Thymus (tissue), 11 donors: ENCODE measurements at regions not wholly inside any gene's neighbourhood (a gene's known extent, or its start where the extent isn't known, plus 50 kb on each side); places are given as distances from the start of the nearest gene placed in this dataset.
"Not testable (repeated sequence)": the region's sequence is repeated elsewhere in the genome, so short reads cannot be mapped to it uniquely, and the experiment has no call there.

Source experiments
- DNase-seq, 9 donors: peaks; one replicate each; pipeline ENCODE4 v3.0.0-alpha.2; 2013; ENCODE audit warnings: low spot score in 9 of 9, low read depth in 6 of 9, missing footprints in 1 of 9
- H3K27ac ChIP-seq, 2 donors: one replicate each; pipeline ENCODE4 v1.5.1; 2013; ENCODE audit warnings: control low read depth in 1 of 2, low read depth in 1 of 2, low read length in 1 of 2, mild to moderate bottlenecking in 1 of 2, moderate library complexity in 1 of 2
- H3K27me3 ChIP-seq, 2 donors: one replicate each; pipeline ENCODE4 v1.5.1; 2013; ENCODE audit warnings: low read length in 1 of 2; ENCODE audit not compliant: control insufficient read depth in 2 of 2, insufficient read depth in 1 of 2
- H3K36me3 ChIP-seq, 2 donors: one replicate each; pipeline ENCODE4 v1.5.1; 2013; ENCODE audit warnings: low read length in 1 of 2, mild to moderate bottlenecking in 1 of 2, moderate library complexity in 1 of 2; ENCODE audit not compliant: control insufficient read depth in 2 of 2, insufficient read depth in 2 of 2
- H3K4me1 ChIP-seq, 2 donors: one replicate each; pipeline ENCODE4 v1.5.1; 2013; ENCODE audit warnings: low read length in 2 of 2; ENCODE audit not compliant: control insufficient read depth in 2 of 2, insufficient read depth in 2 of 2
- H3K4me3 ChIP-seq, 2 donors: one replicate each; pipeline ENCODE4 v1.5.1; 2013; ENCODE audit warnings: low read length in 2 of 2, control low read depth in 1 of 2, mild to moderate bottlenecking in 1 of 2
- H3K9me3 ChIP-seq, 2 donors: one replicate each; pipeline ENCODE4 v1.5.1; 2013; ENCODE audit warnings: low read length in 1 of 2, mild to moderate bottlenecking in 1 of 2; ENCODE audit not compliant: control insufficient read depth in 2 of 2, insufficient read depth in 1 of 2
- WGBS: extraction: QIAGEN DNeasy Blood & Tissue Kit; methylation state at CpG from one replicate; pipeline ENCODE4 v1.1.7; 2013; 5-methylcytosine and 5-hydroxymethylcytosine counted together
- donor health status: healthy.

- H3K36me3 ChIP-seq: no peaks in the 10 kb centered on the region
- no peaks in the 10 kb centered on the region for H3K9me3 ChIP-seq
- H3K27ac ChIP-seq: no peak overlapping the region
- DNase-seq: no peak
- H3K4me1 ChIP-seq: no peaks in the 10 kb centered on the region
- no peak overlapping the region for H3K4me3 ChIP-seq
- WGBS: 93% methylated on average over 3 of the region's 3 CpGs
- no peaks in the 10 kb centered on the region for H3K27me3 ChIP-seq
These were observed 52.8 kb upstream of the IL1RAPL2 start for GRCh38 chrX:104513162-104513561.

- 92% methylated on average over 2 of the region's 2 CpGs for WGBS
- no peaks in the 10 kb centered on the region for H3K9me3 ChIP-seq
- no peaks in the 10 kb centered on the region for H3K4me1 ChIP-seq
- no peak overlapping the region for H3K4me3 ChIP-seq
- no peaks in the 10 kb centered on the region for H3K36me3 ChIP-seq
- H3K27ac ChIP-seq: no peak overlapping the region
- no peak for DNase-seq
- no peaks in the 10 kb centered on the region for H3K27me3 ChIP-seq
These were observed 55.2 kb upstream of the IL1RAPL2 start for GRCh38 chrX:104510801-104511200.

- WGBS: 91% methylated on average over 2 of the region's 2 CpGs
- no peaks in the 10 kb centered on the region for H3K4me1 ChIP-seq
- no peak for DNase-seq
These were observed 63.5 kb upstream of the IL1RAPL2 start for GRCh38 chrX:104502460-104502859.

GRCh38 chrX:104488811-104489210, 77.2 kb upstream of the IL1RAPL2 start:
- Histone ChIP-seq H3K9me3 (no peaks in the 10 kb centered on the region), H3K27me3 (no peaks in the 10 kb centered on the region), H3K4me3 (no peak overlapping the region), H3K4me1 (no peaks in the 10 kb centered on the region), H3K27ac (no peak overlapping the region), H3K36me3 (no peaks in the 10 kb centered on the region)
- WGBS: 79% methylated on average over 1 of the region's 1 CpG
- no peak for DNase-seq

More at GRCh38 chrX:104502460-104502859, 63.5 kb upstream of the IL1RAPL2 start:
- Histone ChIP-seq H3K4me3 (no peak overlapping the region), H3K27ac (no peak overlapping the region), H3K36me3 (no peaks in the 10 kb centered on the region), H3K9me3 (no peaks in the 10 kb centered on the region), H3K27me3 (no peaks in the 10 kb centered on the region)

GRCh38 chrX:104486691-104487090, 79.3 kb upstream of the IL1RAPL2 start:
- Histone ChIP-seq H3K27me3 (no peaks in the 10 kb centered on the region), H3K9me3 (no peaks in the 10 kb centered on the region), H3K36me3 (no peaks in the 10 kb centered on the region), H3K4me3 (no peak overlapping the region), H3K4me1 (no peaks in the 10 kb centered on the region), H3K27ac (no peak overlapping the region)
- DNase-seq: no peak
- WGBS: 89% methylated on average over 2 of the region's 2 CpGs

- DNase-seq: no peak
- no peaks in the 10 kb centered on the region for H3K4me1 ChIP-seq
- no peak overlapping the region for H3K4me3 ChIP-seq
- 30% methylated on average over 2 of the region's 2 CpGs for WGBS
- no peaks in the 10 kb centered on the region for H3K36me3 ChIP-seq
- H3K27me3 ChIP-seq: no peaks in the 10 kb centered on the region
- no peaks in the 10 kb centered on the region for H3K9me3 ChIP-seq
- H3K27ac ChIP-seq: no peak overlapping the region
These were observed 83.2 kb upstream of the IL1RAPL2 start for GRCh38 chrX:104482757-104483156.

GRCh38 chrX:104469771-104470170, 96.2 kb upstream of the IL1RAPL2 start:
- no peaks in the 10 kb centered on the region for H3K9me3 ChIP-seq
- no peak overlapping the region for H3K27ac ChIP-seq
- 0% methylated on average over 1 of the region's 1 CpG for WGBS
- no peaks in the 10 kb centered on the region for H3K4me1 ChIP-seq
- no peaks in the 10 kb centered on the region for H3K36me3 ChIP-seq
- DNase-seq: no peak
- H3K27me3 ChIP-seq: no peaks in the 10 kb centered on the region
- H3K4me3 ChIP-seq: no peak overlapping the region

- 97% methylated on average over 4 of the region's 4 CpGs for WGBS
- Histone ChIP-seq H3K9me3 (no peaks in the 10 kb centered on the region), H3K4me1 (no peaks in the 10 kb centered on the region), H3K27me3 (no peaks in the 10 kb centered on the region), H3K36me3 (no peaks in the 10 kb centered on the region), H3K4me3 (no peak overlapping the region), H3K27ac (no peak overlapping the region)
- no peak for DNase-seq
These were observed 106.2 kb upstream of the IL1RAPL2 start for GRCh38 chrX:104459796-104460195.

- not testable (repeated sequence) for DNase-seq, H3K4me3 ChIP-seq, H3K36me3 ChIP-seq, H3K9me3 ChIP-seq, H3K27ac ChIP-seq, H3K27me3 ChIP-seq, H3K4me1 ChIP-seq
- WGBS: 96% methylated on average over 2 of the region's 2 CpGs
These were observed 108.9 kb upstream of the IL1RAPL2 start for GRCh38 chrX:104457130-104457529.

GRCh38 chrX:104450316-104450715, 115.7 kb upstream of the IL1RAPL2 start:
- Histone ChIP-seq H3K4me3 (no peak overlapping the region), H3K36me3 (no peaks in the 10 kb centered on the region), H3K9me3 (no peaks in the 10 kb centered on the region), H3K27me3 (no peaks in the 10 kb centered on the region), H3K4me1 (no peaks in the 10 kb centered on the region), H3K27ac (no peak overlapping the region)
- no peak for DNase-seq
- 65% methylated on average over 1 of the region's 1 CpG for WGBS
